Right atrium auricular region (tissue), 2 donors: ENCODE measurements at regions not wholly inside any gene's neighbourhood (a gene's known extent, or its start where the extent isn't known, plus 50 kb on each side); places are given as distances from the start of the nearest gene placed in this dataset.
"Not testable (repeated sequence)": the region's sequence is repeated elsewhere in the genome, so short reads cannot be mapped to it uniquely, and the experiment has no call there.

ENCODE experiments used
- DNase-seq: peaks from one replicate; pipeline ENCODE4 v3.0.0-alpha.2; 2019; ENCODE audit warnings: low spot score
- H3K27ac ChIP-seq, 2 donors: fragments of 200-600 bp; sonication (generic); 1 replicate in 1 of 2; 2 replicates in 1 of 2; pipeline ENCODE4 v1.5.1; 2016 to 2019
- H3K27me3 ChIP-seq, 2 donors: fragments of 200-600 bp; sonication (generic); one replicate each; pipeline versions ENCODE4 v1.5.1 to v1.6.0; 2017 to 2019
- H3K36me3 ChIP-seq: fragments of 200-600 bp; sonication (generic); one replicate; pipeline ENCODE4 v1.5.1; 2016
- H3K4me1 ChIP-seq, 2 donors: fragments of 200-600 bp; sonication (generic); one replicate each; pipeline versions ENCODE4 v1.5.1 to v1.6.0; 2017 to 2019
- H3K4me3 ChIP-seq, 2 donors: fragments of 200-600 bp; sonication (generic); 1 replicate in 1 of 2; 2 replicates in 1 of 2; pipeline ENCODE4 v1.5.1; 2017 to 2019; ENCODE audit warnings: mild to moderate bottlenecking in 1 of 2, moderate library complexity in 1 of 2
- H3K9me3 ChIP-seq, 2 donors: fragments of 200-600 bp; sonication (generic); one replicate each; pipeline ENCODE4 v1.5.1; 2019
- TF ChIP-seq, protein P1 (sequence below), 2 donors: fragments of 200-600 bp; sonication (generic); IDR thresholded peaks; one replicate each; pipeline ENCODE4 v1.5.1; 2019; ENCODE audit warnings: antibody characterized with exemption in 2 of 2

DNA sequence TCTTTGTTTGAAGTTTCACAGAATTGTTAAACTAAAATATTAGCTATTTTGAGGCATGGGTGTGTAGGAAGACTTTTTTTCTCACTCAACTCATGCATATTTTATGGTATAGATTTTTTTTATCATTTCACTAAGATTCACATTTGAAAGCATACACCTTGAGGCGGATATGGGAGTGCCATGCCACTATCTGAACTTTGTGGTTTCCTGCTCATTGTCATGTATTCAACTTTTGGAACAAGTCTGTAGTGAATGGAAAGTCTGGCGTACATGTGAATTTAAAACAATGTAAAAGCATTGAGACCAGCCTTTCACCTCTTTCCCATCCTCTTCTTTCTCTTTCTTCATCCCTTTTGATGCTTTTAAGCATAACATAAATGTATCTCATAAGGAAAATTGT is 147.9 kb downstream of the TPBG start:
- H3K9me3 ChIP-seq, result peaks cover 0 to 12% of the 10 kb centered on the region in 2 donors
- no peak overlapping the region for H3K4me3 ChIP-seq
- TF ChIP-seq, protein P1, sequence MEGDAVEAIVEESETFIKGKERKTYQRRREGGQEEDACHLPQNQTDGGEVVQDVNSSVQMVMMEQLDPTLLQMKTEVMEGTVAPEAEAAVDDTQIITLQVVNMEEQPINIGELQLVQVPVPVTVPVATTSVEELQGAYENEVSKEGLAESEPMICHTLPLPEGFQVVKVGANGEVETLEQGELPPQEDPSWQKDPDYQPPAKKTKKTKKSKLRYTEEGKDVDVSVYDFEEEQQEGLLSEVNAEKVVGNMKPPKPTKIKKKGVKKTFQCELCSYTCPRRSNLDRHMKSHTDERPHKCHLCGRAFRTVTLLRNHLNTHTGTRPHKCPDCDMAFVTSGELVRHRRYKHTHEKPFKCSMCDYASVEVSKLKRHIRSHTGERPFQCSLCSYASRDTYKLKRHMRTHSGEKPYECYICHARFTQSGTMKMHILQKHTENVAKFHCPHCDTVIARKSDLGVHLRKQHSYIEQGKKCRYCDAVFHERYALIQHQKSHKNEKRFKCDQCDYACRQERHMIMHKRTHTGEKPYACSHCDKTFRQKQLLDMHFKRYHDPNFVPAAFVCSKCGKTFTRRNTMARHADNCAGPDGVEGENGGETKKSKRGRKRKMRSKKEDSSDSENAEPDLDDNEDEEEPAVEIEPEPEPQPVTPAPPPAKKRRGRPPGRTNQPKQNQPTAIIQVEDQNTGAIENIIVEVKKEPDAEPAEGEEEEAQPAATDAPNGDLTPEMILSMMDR (IDR thresholded peaks at IDR 0.05), result no peak
- no peaks in the 10 kb centered on the region for H3K4me1 ChIP-seq
- H3K27me3 ChIP-seq, result no peaks in the 10 kb centered on the region
- no peak for DNase-seq
- H3K27ac ChIP-seq, result no peak overlapping the region
- H3K36me3 ChIP-seq, result no peaks in the 10 kb centered on the region

- not testable (repeated sequence) for H3K36me3 ChIP-seq, DNase-seq, H3K4me3 ChIP-seq, H3K27me3 ChIP-seq, H3K27ac ChIP-seq, H3K4me1 ChIP-seq
- H3K9me3 ChIP-seq, result peaks cover 0 to 27% of the 10 kb centered on the region in 2 donors
Measured at GRCh38 chr6:82517896-82518295, 154.3 kb downstream of the TPBG start.

GRCh38 chr6:82521369-82521768 is 157.8 kb downstream of the TPBG start:
- no peaks in the 10 kb centered on the region for H3K4me1 ChIP-seq
- DNase-seq, result no peak
- no peak overlapping the region for H3K27ac ChIP-seq
- H3K36me3 ChIP-seq, result no peaks in the 10 kb centered on the region
- H3K27me3 ChIP-seq, result no peaks in the 10 kb centered on the region
- H3K4me3 ChIP-seq, result no peak overlapping the region
- peaks cover 0 to 16% of the 10 kb centered on the region in 2 donors for H3K9me3 ChIP-seq
- TF ChIP-seq, protein P1 (IDR thresholded peaks at IDR 0.05), result no peak

GRCh38 chr6:82521861-82522260 is 158.2 kb downstream of the TPBG start:
- Histone ChIP-seq H3K27ac (no peak overlapping the region), H3K36me3 (no peaks in the 10 kb centered on the region), H3K27me3 (no peaks in the 10 kb centered on the region), H3K4me1 (no peaks in the 10 kb centered on the region), H3K9me3 (peaks cover 0 to 13% of the 10 kb centered on the region in 2 donors), H3K4me3 (no peak overlapping the region)
- TF ChIP-seq, protein P1 (IDR thresholded peaks at IDR 0.05), result no peak
- DNase-seq, result no peak

GRCh38 chr6:82524031-82524430 is 160.4 kb downstream of the TPBG start:
- no peak for DNase-seq
- Histone ChIP-seq H3K9me3 (no peaks in the 10 kb centered on the region), H3K27me3 (no peaks in the 10 kb centered on the region), H3K4me3 (no peak overlapping the region), H3K27ac (no peak overlapping the region), H3K36me3 (no peaks in the 10 kb centered on the region), H3K4me1 (no peaks in the 10 kb centered on the region)
- TF ChIP-seq, protein P1 (IDR thresholded peaks at IDR 0.05), result no peak

GRCh38 chr6:82525775-82526495 is 162.3 kb downstream of the TPBG start:
- Histone ChIP-seq H3K4me1 (no peaks in the 10 kb centered on the region), H3K27me3 (no peaks in the 10 kb centered on the region), H3K4me3 (no peak overlapping the region), H3K27ac (no peak overlapping the region), H3K9me3 (no peaks in the 10 kb centered on the region), H3K36me3 (no peaks in the 10 kb centered on the region)
- no peak for DNase-seq
- TF ChIP-seq, protein P1 (IDR thresholded peaks at IDR 0.05), result no peak

GRCh38 chr6:82529960-82530460 is 166.4 kb downstream of the TPBG start:
- H3K4me1 ChIP-seq, H3K27ac ChIP-seq, H3K4me3 ChIP-seq, DNase-seq, H3K9me3 ChIP-seq, H3K27me3 ChIP-seq, H3K36me3 ChIP-seq: not testable (repeated sequence)
